Central memory CD8-positive, alpha-beta T cell (primary cell): ENCODE measurements at regions not wholly inside any gene's neighbourhood (a gene's known extent, or its start where the extent isn't known, plus 50 kb on each side); places are given as distances from the start of the nearest gene placed in this dataset.

Experiments used
- ATAC-seq: fragments of 150-1000 bp; cut with Tn5 transposase; replicated peaks from 2 replicates; pipeline ENCODE4 v1.10.0; 2022; ENCODE audit warnings: mild to moderate bottlenecking, moderate FRiP score, moderate number of reproducible peaks; ENCODE audit not compliant: poor library complexity, severe bottlenecking; ENCODE audit errors: extremely low read depth
- DNase-seq, 2 donors: peaks; one replicate each; pipeline ENCODE4 v3.0.0; 2021; ENCODE audit warnings: low spot score in 2 of 2
- H3K27ac Mint-ChIP-seq: one replicate; pipeline ENCODE4 v1.8.0; 2022; ENCODE audit warnings: low read depth, mild to moderate bottlenecking, moderate library complexity, mixed read lengths
- H3K27me3 Mint-ChIP-seq: one replicate; pipeline ENCODE4 v1.8.0; 2022; ENCODE audit warnings: mixed read lengths
- H3K36me3 Mint-ChIP-seq: one replicate; pipeline ENCODE4 v1.8.0; 2022; ENCODE audit warnings: mild to moderate bottlenecking, moderate library complexity, mixed read lengths; ENCODE audit not compliant: insufficient read depth
- H3K4me1 Mint-ChIP-seq: one replicate; pipeline ENCODE4 v1.8.0; 2022; ENCODE audit warnings: mixed read lengths
- H3K4me3 Mint-ChIP-seq: one replicate; pipeline ENCODE4 v1.8.0; 2022; ENCODE audit warnings: mild to moderate bottlenecking, moderate library complexity, mixed read lengths
- H3K9me3 Mint-ChIP-seq: one replicate; pipeline ENCODE4 v1.8.0; 2022; ENCODE audit warnings: mixed read lengths

DNA sequence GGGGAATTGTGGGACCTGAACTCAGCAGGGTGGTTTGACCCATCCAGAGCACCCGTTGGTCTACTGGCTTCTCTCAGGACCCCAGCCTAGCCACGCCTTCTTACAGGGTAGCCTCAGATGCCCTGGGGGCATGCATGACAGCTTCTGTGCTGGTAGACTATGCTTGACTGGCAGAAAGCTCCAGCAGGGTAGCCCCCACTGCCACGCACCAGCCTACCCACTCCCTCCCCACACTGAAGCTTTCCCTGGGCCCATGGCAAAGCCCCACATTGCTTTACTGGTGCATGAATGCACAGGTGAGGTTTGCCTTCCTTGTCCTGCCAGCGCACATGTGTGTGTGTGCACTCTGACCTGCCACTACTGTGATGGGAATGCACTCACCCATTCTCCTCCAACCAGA is 772.2 kb downstream of the LRFN5 start:
- Mint-ChIP-seq H3K27me3 (no peaks in the 10 kb centered on the region), H3K36me3 (no peaks in the 10 kb centered on the region)
- no peak for ATAC-seq

DNA sequence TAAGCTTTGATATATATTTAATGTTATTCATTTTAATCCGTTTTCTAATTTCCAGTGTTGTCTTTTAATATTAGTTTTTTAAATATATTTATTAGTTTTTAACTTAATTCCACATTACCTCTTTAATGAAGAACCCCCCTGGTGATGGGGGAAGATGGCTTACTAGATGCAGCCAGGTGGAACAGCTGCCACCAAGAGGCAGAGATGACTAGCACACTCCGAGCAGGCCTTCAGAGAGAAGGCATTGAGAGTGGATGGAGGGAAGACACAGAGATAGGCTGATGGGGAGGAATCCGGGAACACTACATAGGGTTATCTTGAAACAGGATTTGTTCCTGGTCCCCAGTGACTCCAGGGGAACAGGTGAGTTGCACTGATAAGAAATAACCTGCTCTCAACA is 771.6 kb downstream of the LRFN5 start:
- no peak for ATAC-seq
- Mint-ChIP-seq H3K4me1 (no peaks in the 10 kb centered on the region), H3K36me3 (no peaks in the 10 kb centered on the region), H3K27ac (no peak overlapping the region), H3K27me3 (no peaks in the 10 kb centered on the region), H3K9me3 (peaks cover 16% of the 10 kb centered on the region), H3K4me3 (no peak overlapping the region)
- DNase-seq: no peak

More for the DNA sequence above, 772.2 kb downstream of the LRFN5 start:
- peaks cover 16% of the 10 kb centered on the region for H3K9me3 Mint-ChIP-seq
- no peak for DNase-seq
- no peaks in the 10 kb centered on the region for H3K4me1 Mint-ChIP-seq
- H3K27ac Mint-ChIP-seq: no peak overlapping the region
- H3K4me3 Mint-ChIP-seq: no peak overlapping the region

- Mint-ChIP-seq H3K27me3 (no peaks in the 10 kb centered on the region), H3K4me1 (no peaks in the 10 kb centered on the region), H3K4me3 (no peak overlapping the region), H3K36me3 (no peaks in the 10 kb centered on the region), H3K27ac (no peak overlapping the region), H3K9me3 (peaks cover 17% of the 10 kb centered on the region)
- ATAC-seq: no peak
- no peak for DNase-seq
Measured at GRCh38 chr14:42374332-42374731, 767.7 kb downstream of the LRFN5 start.

- no peaks in the 10 kb centered on the region for H3K27me3 Mint-ChIP-seq
Measured at GRCh38 chr14:42370056-42370455, 763.4 kb downstream of the LRFN5 start.

DNA sequence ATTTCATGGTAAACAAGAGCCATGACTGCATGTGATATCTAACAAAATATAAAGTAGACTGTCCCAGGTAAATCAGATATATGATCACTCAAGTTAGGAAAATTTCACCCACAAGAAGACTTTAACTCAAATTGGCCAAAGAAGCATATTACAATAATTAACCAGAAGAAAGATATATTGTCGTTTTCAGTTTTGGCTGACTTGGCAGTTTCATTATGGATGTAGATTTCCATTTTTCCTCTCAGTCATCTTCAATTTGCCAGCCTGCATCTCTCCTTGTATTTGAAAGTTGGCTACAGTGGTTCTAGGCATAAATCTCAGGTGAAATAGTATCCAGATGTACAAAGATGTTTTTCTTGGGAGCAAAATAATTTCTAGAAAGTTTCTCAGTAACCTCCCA is 761.6 kb downstream of the LRFN5 start:
- Mint-ChIP-seq H3K27ac (no peak overlapping the region), H3K36me3 (peaks cover 2% of the 10 kb centered on the region), H3K4me1 (no peaks in the 10 kb centered on the region), H3K4me3 (no peak overlapping the region), H3K27me3 (no peaks in the 10 kb centered on the region), H3K9me3 (peaks cover 22% of the 10 kb centered on the region)
- ATAC-seq (no peak), DNase-seq (no peak)

More at GRCh38 chr14:42370056-42370455, 763.4 kb downstream of the LRFN5 start:
- Mint-ChIP-seq H3K4me1 (no peaks in the 10 kb centered on the region), H3K4me3 (no peak overlapping the region), H3K36me3 (peaks cover 2% of the 10 kb centered on the region), H3K9me3 (peaks cover 13% of the 10 kb centered on the region), H3K27ac (no peak overlapping the region)
- ATAC-seq (no peak), DNase-seq (no peak)

GRCh38 chr14:42353315-42353714 is 746.6 kb downstream of the LRFN5 start:
- Mint-ChIP-seq H3K4me1 (no peaks in the 10 kb centered on the region), H3K9me3 (peaks cover 9% of the 10 kb centered on the region), H3K4me3 (no peak overlapping the region), H3K27me3 (no peaks in the 10 kb centered on the region), H3K27ac (no peak overlapping the region), H3K36me3 (no peaks in the 10 kb centered on the region)
- ATAC-seq: no peak
- no peak for DNase-seq

DNA sequence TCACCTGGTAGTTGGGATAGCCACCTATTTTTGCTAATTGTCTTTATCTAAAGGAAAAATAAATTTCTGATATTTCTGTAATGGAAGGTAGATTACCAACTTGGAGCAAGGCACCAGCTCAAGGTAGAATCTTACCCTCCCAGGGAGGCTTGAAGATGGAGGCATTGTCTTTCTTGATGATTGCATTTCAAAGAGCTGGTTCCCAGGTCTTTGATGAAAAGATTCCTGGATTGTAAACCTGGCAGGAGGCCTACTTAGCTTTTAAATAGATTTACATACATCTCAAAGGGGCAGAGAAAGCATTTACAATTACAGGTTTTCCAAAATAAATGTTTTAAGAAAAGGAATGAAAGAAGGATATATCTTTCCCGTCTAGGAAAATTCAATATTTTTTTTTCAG is 729.2 kb downstream of the LRFN5 start:
- Mint-ChIP-seq H3K27ac (no peak overlapping the region), H3K4me1 (no peaks in the 10 kb centered on the region), H3K4me3 (no peak overlapping the region), H3K36me3 (no peaks in the 10 kb centered on the region), H3K9me3 (peaks cover 1% of the 10 kb centered on the region), H3K27me3 (no peaks in the 10 kb centered on the region)
- no peak for ATAC-seq
- no peak for DNase-seq

GRCh38 chr14:42334931-42335330 is 728.3 kb downstream of the LRFN5 start:
- H3K27me3 Mint-ChIP-seq: no peaks in the 10 kb centered on the region
- H3K4me3 Mint-ChIP-seq: no peak overlapping the region
- no peaks in the 10 kb centered on the region for H3K4me1 Mint-ChIP-seq
- no peak overlapping the region for H3K27ac Mint-ChIP-seq
- H3K9me3 Mint-ChIP-seq: no peaks in the 10 kb centered on the region
- DNase-seq (no peak), ATAC-seq (no peak)
- H3K36me3 Mint-ChIP-seq: no peaks in the 10 kb centered on the region

- ATAC-seq: no peak
- H3K9me3 Mint-ChIP-seq: peaks cover 31% of the 10 kb centered on the region
- no peak overlapping the region for H3K27ac Mint-ChIP-seq
- no peaks in the 10 kb centered on the region for H3K4me1 Mint-ChIP-seq
- H3K27me3 Mint-ChIP-seq: no peaks in the 10 kb centered on the region
- no peak overlapping the region for H3K4me3 Mint-ChIP-seq
- H3K36me3 Mint-ChIP-seq: peaks cover 1% of the 10 kb centered on the region
- DNase-seq: no peak
Measured at GRCh38 chr14:42323426-42323825, 716.8 kb downstream of the LRFN5 start.

- H3K4me1 Mint-ChIP-seq: no peaks in the 10 kb centered on the region
- no peak overlapping the region for H3K27ac Mint-ChIP-seq
- H3K36me3 Mint-ChIP-seq: peaks cover 1% of the 10 kb centered on the region
- H3K4me3 Mint-ChIP-seq: no peak overlapping the region
- DNase-seq (no peak), ATAC-seq (no peak)
- H3K27me3 Mint-ChIP-seq: no peaks in the 10 kb centered on the region
- peaks cover 30% of the 10 kb centered on the region for H3K9me3 Mint-ChIP-seq
Measured at GRCh38 chr14:42322531-42323284, 716.0 kb downstream of the LRFN5 start.

- H3K27ac Mint-ChIP-seq: no peak overlapping the region
Measured at GRCh38 chr14:42319996-42320395, 713.3 kb downstream of the LRFN5 start.

GRCh38 chr14:42316693-42317092 is 710.0 kb downstream of the LRFN5 start:
- no peak for ATAC-seq
- Mint-ChIP-seq H3K27ac (no peak overlapping the region), H3K36me3 (peaks cover 1% of the 10 kb centered on the region), H3K4me3 (no peak overlapping the region), H3K27me3 (no peaks in the 10 kb centered on the region), H3K9me3 (peaks cover 13% of the 10 kb centered on the region), H3K4me1 (no peaks in the 10 kb centered on the region)
- no peak for DNase-seq

More at GRCh38 chr14:42319996-42320395, 713.3 kb downstream of the LRFN5 start:
- no peak for DNase-seq
- peaks cover 1% of the 10 kb centered on the region for H3K36me3 Mint-ChIP-seq
- no peaks in the 10 kb centered on the region for H3K4me1 Mint-ChIP-seq
- H3K9me3 Mint-ChIP-seq: peaks cover 26% of the 10 kb centered on the region
- no peaks in the 10 kb centered on the region for H3K27me3 Mint-ChIP-seq
- no peak overlapping the region for H3K4me3 Mint-ChIP-seq
- no peak for ATAC-seq

GRCh38 chr14:42311876-42312275 is 705.2 kb downstream of the LRFN5 start:
- DNase-seq (no peak), ATAC-seq (no peak)
- Mint-ChIP-seq H3K4me1 (no peaks in the 10 kb centered on the region), H3K4me3 (no peak overlapping the region), H3K27ac (no peak overlapping the region), H3K36me3 (no peaks in the 10 kb centered on the region), H3K9me3 (peaks cover 16% of the 10 kb centered on the region), H3K27me3 (no peaks in the 10 kb centered on the region)
